ENCODE measurements at regions not wholly inside any gene's neighbourhood (a gene's known extent, or its start where the extent isn't known, plus 50 kb on each side); places are given as distances from the start of the nearest gene placed in this dataset.
"Not testable (repeated sequence)": the region's sequence is repeated elsewhere in the genome, so short reads cannot be mapped to it uniquely, and the experiment has no call there.

GRCh38 chr12:75748136-75748535 lies 236.7 kb upstream of the KRR1 start:
- DNase-seq (ENCODE audit: low read depth): no peak
- no peak for TF ChIP-seq CTCF (conservative IDR thresholded peaks at IDR 0.05; ENCODE audit: low read depth, low read length)
- no peak overlapping the region for H3K4me3 ChIP-seq (ENCODE audit: low read length)

- H3K4me3 ChIP-seq (ENCODE audit: low read length): no peak overlapping the region
- no peak for DNase-seq (ENCODE audit: low read depth)
- TF ChIP-seq CTCF (conservative IDR thresholded peaks at IDR 0.05; ENCODE audit: low read depth, low read length): no peak
Measured at GRCh38 chr12:75747572-75748021, 236.2 kb upstream of the KRR1 start.

- H3K4me3 ChIP-seq (ENCODE audit: low read length): no peak overlapping the region
- TF ChIP-seq CTCF (conservative IDR thresholded peaks at IDR 0.05; ENCODE audit: low read depth, low read length): no peak
- DNase-seq (ENCODE audit: low read depth): no peak
Measured at GRCh38 chr12:75746621-75747020, 235.2 kb upstream of the KRR1 start.

GRCh38 chr12:75744607-75745256 lies 233.3 kb upstream of the KRR1 start:
- no peak for TF ChIP-seq CTCF (conservative IDR thresholded peaks at IDR 0.05; ENCODE audit: low read depth, low read length)
- H3K4me3 ChIP-seq (ENCODE audit: low read length): no peak overlapping the region
- no peak for DNase-seq (ENCODE audit: low read depth)

- no peak overlapping the region for H3K4me3 ChIP-seq (ENCODE audit: low read length)
- no peak for DNase-seq (ENCODE audit: low read depth)
- TF ChIP-seq CTCF (conservative IDR thresholded peaks at IDR 0.05; ENCODE audit: low read depth, low read length): no peak
Measured at GRCh38 chr12:75742961-75743360, 231.6 kb upstream of the KRR1 start.

GRCh38 chr12:75742048-75742447 lies 230.6 kb upstream of the KRR1 start:
- no peak for TF ChIP-seq CTCF (conservative IDR thresholded peaks at IDR 0.05; ENCODE audit: low read depth, low read length)
- DNase-seq (ENCODE audit: low read depth): no peak
- no peak overlapping the region for H3K4me3 ChIP-seq (ENCODE audit: low read length)

- DNase-seq (ENCODE audit: low read depth): no peak
- TF ChIP-seq CTCF (conservative IDR thresholded peaks at IDR 0.05; ENCODE audit: low read depth, low read length): no peak
- no peak overlapping the region for H3K4me3 ChIP-seq (ENCODE audit: low read length)
Measured at GRCh38 chr12:75739912-75740311, 228.5 kb upstream of the KRR1 start.

GRCh38 chr12:75739098-75739497 lies 227.7 kb upstream of the KRR1 start:
- DNase-seq (ENCODE audit: low read depth); H3K4me3 ChIP-seq (ENCODE audit: low read length): not testable (repeated sequence)
